GM19397 (cell line): ENCODE measurements at regions not wholly inside any gene's neighbourhood (a gene's known extent, or its start where the extent isn't known, plus 50 kb on each side); places are given as distances from the start of the nearest gene placed in this dataset.
"Not testable (repeated sequence)": the region's sequence is repeated elsewhere in the genome, so short reads cannot be mapped to it uniquely, and the experiment has no call there.

ENCODE experiments used
- ATAC-seq: cut with Tn5 transposase; IDR thresholded peaks from one replicate; pipeline ENCODE4 v1.9.1; 2021; ENCODE audit warnings: mild to moderate bottlenecking, moderate library complexity; ENCODE audit not compliant: unreplicated experiment

- no peak for ATAC-seq
These were observed 224.5 kb upstream of the CENPE start for GRCh38 chr4:103422467-103423219.

- no peak for ATAC-seq
These were observed 217.7 kb upstream of the CENPE start for GRCh38 chr4:103415801-103416200.

GRCh38 chr4:103412646-103413045 lies 214.5 kb upstream of the CENPE start:
- not testable (repeated sequence) for ATAC-seq

GRCh38 chr4:103410386-103410785 lies 212.2 kb upstream of the CENPE start:
- ATAC-seq: no peak

- ATAC-seq: no peak
These were observed 207.3 kb upstream of the CENPE start for GRCh38 chr4:103405415-103405814.

- ATAC-seq: no peak
These were observed 205.5 kb upstream of the CENPE start for GRCh38 chr4:103403619-103404018.

- no peak for ATAC-seq
These were observed 204.1 kb upstream of the CENPE start for GRCh38 chr4:103402198-103402597.

GRCh38 chr4:103400405-103400804 lies 202.3 kb upstream of the CENPE start:
- ATAC-seq: no peak

GRCh38 chr4:103397541-103397940 lies 199.4 kb upstream of the CENPE start:
- ATAC-seq: no peak

- ATAC-seq: not testable (repeated sequence)
These were observed 189.4 kb upstream of the CENPE start for GRCh38 chr4:103387508-103388011.

- not testable (repeated sequence) for ATAC-seq
These were observed 187.4 kb upstream of the CENPE start for GRCh38 chr4:103385565-103385964.

GRCh38 chr4:103375278-103375677 lies 177.1 kb upstream of the CENPE start:
- ATAC-seq: no peak

GRCh38 chr4:103374758-103375157 lies 176.6 kb upstream of the CENPE start:
- no peak for ATAC-seq

- ATAC-seq: no peak
These were observed 176.2 kb upstream of the CENPE start for GRCh38 chr4:103374306-103374705.

GRCh38 chr4:103372002-103372558 lies 173.9 kb upstream of the CENPE start:
- no peak for ATAC-seq

GRCh38 chr4:103370336-103370735 lies 172.2 kb upstream of the CENPE start:
- no peak for ATAC-seq

- no peak for ATAC-seq
These were observed 167.1 kb upstream of the CENPE start for GRCh38 chr4:103365285-103365684.

GRCh38 chr4:103364083-103364482 lies 165.9 kb upstream of the CENPE start:
- no peak for ATAC-seq

GRCh38 chr4:103361926-103362325 lies 163.8 kb upstream of the CENPE start:
- no peak for ATAC-seq

GRCh38 chr4:103359900-103360299 lies 161.8 kb upstream of the CENPE start:
- ATAC-seq: no peak

- no peak for ATAC-seq
These were observed 155.9 kb upstream of the CENPE start for GRCh38 chr4:103354006-103354405.

GRCh38 chr4:103329642-103330041 lies 131.5 kb upstream of the CENPE start:
- ATAC-seq: no peak
